HEK293T (cell line): ENCODE measurements at regions not wholly inside any gene's neighbourhood (a gene's known extent, or its start where the extent isn't known, plus 50 kb on each side); places are given as distances from the start of the nearest gene placed in this dataset.

Experiments used
- CTCF ChIA-PET: fragments of 350-600 bp; formaldehyde crosslinking; extraction: SDS; loops from one replicate; lab custom pipeline; 2021; ENCODE audit warnings: antibody characterized with exemption, inconsistent platforms; lab: Yijun Ruan, JAX
- POLR2A ChIA-PET: fragments of 350-600 bp; formaldehyde crosslinking; extraction: SDS; loops from one replicate; lab custom pipeline; 2020; ENCODE audit warnings: antibody characterized with exemption, inconsistent platforms; lab: Yijun Ruan, JAX
- DNase-seq: peaks from one replicate; pipeline ENCODE4 v3.0.0; 2012; ENCODE audit warnings: mixed read lengths; ENCODE audit errors: extremely low spot score
- ARNT ChIP-seq: fragments of 450-650 bp; IDR thresholded peaks from 2 replicates; pipeline ENCODE4 v1.6.1; 2017; ENCODE audit warnings: mild to moderate bottlenecking
- BHLHE40 ChIP-seq: fragments of 450-650 bp; IDR thresholded peaks from 2 replicates; pipeline ENCODE4 v1.6.1; 2016; ENCODE audit warnings: mild to moderate bottlenecking, moderate library complexity, borderline replicate concordance
- CTBP1 ChIP-seq: fragments of 450-650 bp; IDR thresholded peaks from 2 replicates; pipeline ENCODE4 v1.6.1; 2016; ENCODE audit warnings: borderline replicate concordance
- ELF4 ChIP-seq: fragments of 450-650 bp; IDR thresholded peaks from 2 replicates; pipeline ENCODE4 v1.6.1; 2017; ENCODE audit warnings: antibody characterized with exemption
- FOXA1 ChIP-seq: fragments of 450-650 bp; IDR thresholded peaks from 2 replicates; pipeline ENCODE4 v1.6.1; 2016; ENCODE audit warnings: mild to moderate bottlenecking
- FOXK2 ChIP-seq: fragments of 450-650 bp; IDR thresholded peaks from 2 replicates; pipeline ENCODE4 v1.6.1; 2016; ENCODE audit warnings: mild to moderate bottlenecking
- FOXM1 ChIP-seq: fragments of 450-650 bp; IDR thresholded peaks from 2 replicates; pipeline ENCODE4 v1.6.1; 2017; ENCODE audit warnings: mild to moderate bottlenecking, borderline replicate concordance
- HDGF ChIP-seq: fragments of 450-650 bp; IDR thresholded peaks from 2 replicates; pipeline ENCODE4 v1.6.1; 2017; ENCODE audit warnings: antibody characterized with exemption, borderline replicate concordance
- L3MBTL2 ChIP-seq: fragments of 450-650 bp; conservative IDR thresholded peaks from 2 replicates; pipeline ENCODE4 v1.6.1; 2016; ENCODE audit warnings: mild to moderate bottlenecking
- LEF1 ChIP-seq: fragments of 450-650 bp; IDR thresholded peaks from 2 replicates; pipeline ENCODE4 v1.6.1; 2017; ENCODE audit warnings: mild to moderate bottlenecking, borderline replicate concordance
- NFRKB ChIP-seq: fragments of 450-650 bp; IDR thresholded peaks from 2 replicates; pipeline ENCODE4 v1.6.1; 2016; ENCODE audit warnings: mild to moderate bottlenecking, moderate library complexity
- PKNOX1 ChIP-seq: fragments of 450-650 bp; IDR thresholded peaks from 2 replicates; pipeline ENCODE4 v1.6.1; 2016
- SP1 ChIP-seq: fragments of 450-650 bp; IDR thresholded peaks from 2 replicates; pipeline ENCODE4 v1.6.1; 2017
- SUZ12 ChIP-seq: fragments of 450-650 bp; IDR thresholded peaks from 2 replicates; pipeline ENCODE4 v1.6.1; 2016; ENCODE audit warnings: mild to moderate bottlenecking
- TARDBP ChIP-seq: fragments of 450-650 bp; IDR thresholded peaks from 2 replicates; pipeline ENCODE4 v1.6.1; 2016
- ZNF384 ChIP-seq: fragments of 450-650 bp; IDR thresholded peaks from 2 replicates; pipeline ENCODE4 v1.6.1; 2016

- POLR2A ChIA-PET: no interaction called here
- no peak for TF ChIP-seq FOXA1
- TF ChIP-seq SUZ12: no peak
- TF ChIP-seq TARDBP: no peak
- TF ChIP-seq ZNF384: no peak
- no peak for TF ChIP-seq L3MBTL2
- TF ChIP-seq NFRKB: no peak
- TF ChIP-seq ELF4: no peak
- TF ChIP-seq ARNT: no peak
- TF ChIP-seq SP1: no peak
- no peak for TF ChIP-seq BHLHE40
- TF ChIP-seq LEF1: no peak
- TF ChIP-seq PKNOX1: no peak
- TF ChIP-seq HDGF: no peak
- TF ChIP-seq FOXM1: no peak
- TF ChIP-seq FOXK2: no peak
- no peak for TF ChIP-seq CTBP1
- CTCF ChIA-PET: no interaction called here
- no peak for DNase-seq
Observed at GRCh38 chr9:90464978-90465377, 177.6 kb downstream of the DIRAS2 start.

DNA sequence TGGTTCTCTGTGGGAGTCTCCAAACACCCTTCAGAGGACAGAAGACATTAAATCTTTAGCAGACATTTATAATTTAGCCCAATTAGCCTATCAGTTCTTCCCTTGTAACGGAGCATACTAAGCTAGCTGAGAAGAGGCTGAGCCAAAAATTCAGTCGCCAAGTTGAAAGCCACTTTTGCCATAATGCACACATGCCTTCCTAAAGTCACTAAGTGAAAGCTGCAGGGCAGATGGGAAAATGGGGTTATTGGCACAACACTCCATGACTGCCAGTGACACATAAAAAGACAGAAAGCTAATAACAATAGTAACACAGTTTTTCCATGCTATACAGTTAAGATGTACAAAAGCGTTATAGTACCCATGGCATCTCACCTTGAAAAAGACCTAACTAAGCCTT, 176.2 kb downstream of the DIRAS2 start:
- CTCF ChIA-PET: no interaction called here
- POLR2A ChIA-PET: no interaction called here

DNA sequence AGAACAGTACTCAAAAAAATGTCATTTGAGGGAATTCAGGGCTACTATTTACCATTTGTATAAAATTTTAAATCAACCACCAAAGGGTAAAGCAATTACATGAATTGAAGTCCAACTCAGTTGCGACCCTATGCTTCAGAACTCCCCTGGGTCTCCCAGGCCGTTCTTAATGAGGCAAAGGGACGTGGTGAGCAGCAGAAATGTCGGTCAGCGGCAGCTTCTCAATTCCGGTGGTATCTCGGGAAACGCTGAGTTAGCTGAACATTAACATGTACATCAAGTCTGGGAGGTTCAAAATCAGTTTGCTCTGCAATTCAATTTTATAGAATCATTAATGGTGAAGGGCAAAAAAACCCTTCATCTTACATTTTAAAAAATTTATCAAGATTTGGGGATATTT, 173.2 kb downstream of the DIRAS2 start:
- no peak for DNase-seq
- POLR2A ChIA-PET: no interaction called here
- CTCF ChIA-PET: no interaction called here
- no peak for TF ChIP-seq ZNF384
- TF ChIP-seq SUZ12: no peak
- no peak for TF ChIP-seq ELF4
- no peak for TF ChIP-seq TARDBP
- TF ChIP-seq BHLHE40: no peak
- no peak for TF ChIP-seq HDGF
- TF ChIP-seq FOXK2: no peak
- TF ChIP-seq NFRKB: no peak
- no peak for TF ChIP-seq ARNT
- no peak for TF ChIP-seq L3MBTL2
- no peak for TF ChIP-seq LEF1
- no peak for TF ChIP-seq FOXM1
- TF ChIP-seq FOXA1: no peak
- no peak for TF ChIP-seq PKNOX1

More for the DNA sequence above, 176.2 kb downstream of the DIRAS2 start:
- TF ChIP-seq FOXM1: no peak
- no peak for TF ChIP-seq ZNF384
- no peak for DNase-seq

- POLR2A ChIA-PET: no interaction called here
- CTCF ChIA-PET: no interaction called here
- DNase-seq: no peak
- no peak for TF ChIP-seq ZNF384
- TF ChIP-seq HDGF: no peak
- TF ChIP-seq FOXM1: no peak
- TF ChIP-seq BHLHE40: no peak
- TF ChIP-seq FOXK2: no peak
- no peak for TF ChIP-seq L3MBTL2
- TF ChIP-seq SUZ12: no peak
- TF ChIP-seq NFRKB: no peak
- TF ChIP-seq PKNOX1: no peak
- TF ChIP-seq FOXA1: no peak
Observed at GRCh38 chr9:90469865-90470387, 172.7 kb downstream of the DIRAS2 start.

DNA sequence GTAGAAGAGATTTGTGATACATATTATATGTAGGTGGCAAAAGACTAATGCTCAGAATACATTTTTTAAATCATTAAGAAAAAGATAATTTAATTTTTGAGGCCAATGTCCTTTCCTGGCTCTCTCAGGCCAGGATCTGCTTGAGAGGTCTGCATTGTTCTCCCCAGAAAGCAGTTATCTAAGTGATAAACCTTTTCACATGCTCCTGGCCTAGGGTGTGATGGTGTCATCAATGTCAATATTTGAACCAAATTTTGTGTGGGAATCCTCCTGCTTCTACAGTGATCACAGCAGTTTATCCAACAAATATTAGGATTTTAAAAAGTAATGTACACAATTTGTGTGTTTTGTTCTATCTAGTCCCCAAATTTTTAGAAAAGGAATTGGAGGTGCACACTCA, 166.6 kb downstream of the DIRAS2 start:
- no peak for DNase-seq
- no peak for TF ChIP-seq SP1
- TF ChIP-seq ZNF384: no peak
- POLR2A ChIA-PET: no interaction called here
- CTCF ChIA-PET: no interaction called here

- ChIA-PET POLR2A (no interaction called here), CTCF (no interaction called here)
- no peak for TF ChIP-seq LEF1
- TF ChIP-seq ARNT: no peak
- no peak for TF ChIP-seq FOXM1
- no peak for TF ChIP-seq FOXA1
- no peak for TF ChIP-seq ZNF384
- no peak for TF ChIP-seq SP1
- TF ChIP-seq NFRKB: no peak
- TF ChIP-seq L3MBTL2: no peak
- TF ChIP-seq HDGF: no peak
- no peak for TF ChIP-seq PKNOX1
- no peak for DNase-seq
Observed at GRCh38 chr9:90477535-90477934, 165.1 kb downstream of the DIRAS2 start.
